OCI-LY3 (cell line): ENCODE measurements at regions not wholly inside any gene's neighbourhood (a gene's known extent, or its start where the extent isn't known, plus 50 kb on each side); places are given as distances from the start of the nearest gene placed in this dataset.
"Not testable (repeated sequence)": the region's sequence is repeated elsewhere in the genome, so short reads cannot be mapped to it uniquely, and the experiment has no call there.

Experiments used
- H2AFZ ChIP-seq: fragments of 200-600, 300-600 bp; shearing (Covaris generic); 2 replicates; pipeline ENCODE4 v1.6.0; 2014; ENCODE audit warnings: antibody characterized with exemption, low read depth, low read length
- H3K27ac ChIP-seq: fragments of 200-600, 300-600 bp; sonication (generic); 2 replicates; pipeline ENCODE4 v1.5.1; 2014; ENCODE audit warnings: mild to moderate bottlenecking, low read length, moderate library complexity, mixed read lengths
- H3K27me3 ChIP-seq: fragments of 200-600, 300-600 bp; sonication (generic); 2 replicates; pipeline ENCODE4 v1.6.1; 2014; ENCODE audit warnings: low read depth, low read length, mixed read lengths
- H3K36me3 ChIP-seq: fragments of 200-600, 300-600 bp; sonication (generic); replicated peaks from 2 replicates; pipeline ENCODE3; 2014; ENCODE audit warnings: low read depth, low read length, mixed read lengths
- H3K4me1 ChIP-seq: fragments of 300-600, 200-600 bp; sonication (generic); 2 replicates; pipeline ENCODE4 v1.6.1; 2014; ENCODE audit warnings: low read length, mixed read lengths
- H3K4me2 ChIP-seq: fragments of 200-600, 300-600 bp; sonication (generic); 2 replicates; pipeline ENCODE4 v1.6.1; 2014; ENCODE audit warnings: low read length, mixed read lengths
- H3K4me3 ChIP-seq: fragments of 300-600, 200-600 bp; sonication (generic); 2 replicates; pipeline ENCODE4 v1.5.1; 2014; ENCODE audit warnings: antibody characterized with exemption, mild to moderate bottlenecking, low read length, moderate library complexity
- H3K79me2 ChIP-seq: fragments of 300-600, 200-600 bp; shearing (Covaris generic); 2 replicates; pipeline ENCODE4 v1.6.1; 2014; ENCODE audit warnings: mild to moderate bottlenecking, low read length, mixed read lengths
- H3K9ac ChIP-seq: fragments of 300-600, 200-600 bp; shearing (Covaris generic); 2 replicates; pipeline ENCODE4 v1.6.0; 2014; ENCODE audit warnings: mild to moderate bottlenecking, low read length, moderate library complexity
- H3K9me3 ChIP-seq: fragments of 200-600, 300-600 bp; shearing (Covaris generic); 2 replicates; pipeline ENCODE4 v1.6.1; 2014; ENCODE audit warnings: low read length, mixed read lengths; ENCODE audit not compliant: insufficient read depth
- H4K20me1 ChIP-seq: fragments of 200-600, 300-600 bp; sonication (generic); 2 replicates; pipeline ENCODE4 v1.6.1; 2016; ENCODE audit warnings: low read length, mixed read lengths; ENCODE audit not compliant: insufficient read depth
- EZH2phosphoT487 ChIP-seq: fragments of 200-600 bp; shearing (Covaris generic); IDR thresholded peaks from 2 replicates; pipeline ENCODE4 v1.6.1; 2018; ENCODE audit warnings: antibody characterized with exemption, mixed run types, low read depth
- TF ChIP-seq, protein P1 (sequence below): fragments of 200-600, 300-600 bp; sonication (generic); IDR thresholded peaks from 2 replicates; pipeline ENCODE4 v1.5.1; 2014; ENCODE audit warnings: antibody characterized with exemption, low read length, low read depth

DNA sequence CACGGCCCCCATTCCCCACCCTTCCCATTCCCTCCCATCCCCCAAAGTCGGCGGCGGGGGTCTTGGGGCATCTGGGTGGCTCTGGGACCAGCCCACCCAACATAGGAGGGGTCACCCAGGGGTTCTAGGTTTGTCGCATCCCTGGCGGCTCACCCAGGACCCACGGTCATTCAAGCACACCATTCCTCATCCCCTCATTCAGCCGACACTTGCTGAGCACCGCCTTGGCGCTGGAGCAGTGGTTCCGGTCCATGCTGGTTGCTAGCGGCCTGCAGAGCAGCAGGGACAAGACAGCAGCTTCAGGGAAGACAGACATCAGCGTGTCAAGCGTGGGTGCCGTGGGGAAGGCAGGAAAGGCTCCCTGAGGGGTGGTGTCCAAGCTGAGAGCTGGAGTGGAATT is 50.5 kb upstream of the OTOS start:
- Histone ChIP-seq H3K27me3 (no peaks in the 10 kb centered on the region), H3K4me3 (no peak overlapping the region)
- no peak for TF ChIP-seq EZH2phosphoT487

DNA sequence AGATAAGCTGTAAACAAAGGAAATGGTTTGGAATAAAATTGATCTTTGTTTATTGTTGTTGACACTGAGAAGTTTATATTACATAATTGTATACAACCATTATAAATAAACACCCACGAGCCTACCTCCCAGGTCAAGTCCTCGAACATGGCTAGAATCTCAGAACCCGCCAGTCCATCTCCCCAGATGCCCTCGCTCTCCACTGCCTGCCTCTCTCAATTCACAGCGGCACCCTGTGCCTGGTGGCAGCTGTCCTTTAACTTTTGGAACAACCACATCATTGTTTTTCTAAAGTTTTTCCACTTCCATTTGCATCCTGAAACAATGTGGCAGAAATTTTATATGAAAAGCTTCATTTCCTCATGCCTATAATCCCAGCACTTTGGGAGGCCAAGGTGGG is 52.2 kb upstream of the OTOS start:
- no peak for TF ChIP-seq EZH2phosphoT487
- TF ChIP-seq, protein P1, sequence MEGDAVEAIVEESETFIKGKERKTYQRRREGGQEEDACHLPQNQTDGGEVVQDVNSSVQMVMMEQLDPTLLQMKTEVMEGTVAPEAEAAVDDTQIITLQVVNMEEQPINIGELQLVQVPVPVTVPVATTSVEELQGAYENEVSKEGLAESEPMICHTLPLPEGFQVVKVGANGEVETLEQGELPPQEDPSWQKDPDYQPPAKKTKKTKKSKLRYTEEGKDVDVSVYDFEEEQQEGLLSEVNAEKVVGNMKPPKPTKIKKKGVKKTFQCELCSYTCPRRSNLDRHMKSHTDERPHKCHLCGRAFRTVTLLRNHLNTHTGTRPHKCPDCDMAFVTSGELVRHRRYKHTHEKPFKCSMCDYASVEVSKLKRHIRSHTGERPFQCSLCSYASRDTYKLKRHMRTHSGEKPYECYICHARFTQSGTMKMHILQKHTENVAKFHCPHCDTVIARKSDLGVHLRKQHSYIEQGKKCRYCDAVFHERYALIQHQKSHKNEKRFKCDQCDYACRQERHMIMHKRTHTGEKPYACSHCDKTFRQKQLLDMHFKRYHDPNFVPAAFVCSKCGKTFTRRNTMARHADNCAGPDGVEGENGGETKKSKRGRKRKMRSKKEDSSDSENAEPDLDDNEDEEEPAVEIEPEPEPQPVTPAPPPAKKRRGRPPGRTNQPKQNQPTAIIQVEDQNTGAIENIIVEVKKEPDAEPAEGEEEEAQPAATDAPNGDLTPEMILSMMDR: no peak
- Histone ChIP-seq H2AFZ (no peak overlapping the region), H3K79me2 (no peaks in the 10 kb centered on the region), H3K4me2 (no peak overlapping the region), H3K4me1 (no peaks in the 10 kb centered on the region), H3K27ac (no peak overlapping the region), H3K27me3 (no peaks in the 10 kb centered on the region), H3K9ac (no peak overlapping the region), H3K36me3 (no peaks in the 10 kb centered on the region), H3K4me3 (no peak overlapping the region), H4K20me1 (no peaks in the 10 kb centered on the region), H3K9me3 (no peaks in the 10 kb centered on the region)

More for the DNA sequence above, 50.5 kb upstream of the OTOS start:
- Histone ChIP-seq H3K36me3 (no peaks in the 10 kb centered on the region), H4K20me1 (no peaks in the 10 kb centered on the region), H3K79me2 (no peaks in the 10 kb centered on the region), H2AFZ (no peak overlapping the region), H3K27ac (no peak overlapping the region), H3K4me1 (no peaks in the 10 kb centered on the region), H3K9ac (no peak overlapping the region), H3K4me2 (no peak overlapping the region), H3K9me3 (no peaks in the 10 kb centered on the region)

DNA sequence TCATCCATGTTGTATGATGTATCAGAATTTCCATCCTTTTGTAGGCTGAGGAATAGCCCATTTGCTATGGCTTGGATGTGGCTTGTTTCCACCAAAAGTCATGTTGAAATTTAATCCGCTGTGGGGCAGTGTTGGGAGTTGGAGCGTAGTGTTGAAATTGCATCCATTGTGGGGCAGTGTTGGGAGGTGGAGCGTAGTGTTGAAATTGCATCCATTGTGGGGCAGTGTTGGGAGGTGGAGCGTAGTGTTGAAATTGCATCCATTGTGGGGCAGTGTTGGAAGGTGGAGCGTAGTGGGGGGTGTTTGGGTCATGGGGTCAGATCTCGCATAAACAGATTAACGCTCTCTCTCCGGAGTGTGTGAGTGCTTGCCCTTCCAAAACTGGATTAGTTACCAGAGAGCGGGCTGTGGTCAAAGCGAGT is 53.9 kb upstream of the OTOS start:
- not testable (repeated sequence) for H3K27ac ChIP-seq, H2AFZ ChIP-seq, H3K4me1 ChIP-seq, H3K9ac ChIP-seq, H3K4me3 ChIP-seq, H3K36me3 ChIP-seq, H3K27me3 ChIP-seq, H3K4me2 ChIP-seq, H3K79me2 ChIP-seq, H3K9me3 ChIP-seq, H4K20me1 ChIP-seq

DNA sequence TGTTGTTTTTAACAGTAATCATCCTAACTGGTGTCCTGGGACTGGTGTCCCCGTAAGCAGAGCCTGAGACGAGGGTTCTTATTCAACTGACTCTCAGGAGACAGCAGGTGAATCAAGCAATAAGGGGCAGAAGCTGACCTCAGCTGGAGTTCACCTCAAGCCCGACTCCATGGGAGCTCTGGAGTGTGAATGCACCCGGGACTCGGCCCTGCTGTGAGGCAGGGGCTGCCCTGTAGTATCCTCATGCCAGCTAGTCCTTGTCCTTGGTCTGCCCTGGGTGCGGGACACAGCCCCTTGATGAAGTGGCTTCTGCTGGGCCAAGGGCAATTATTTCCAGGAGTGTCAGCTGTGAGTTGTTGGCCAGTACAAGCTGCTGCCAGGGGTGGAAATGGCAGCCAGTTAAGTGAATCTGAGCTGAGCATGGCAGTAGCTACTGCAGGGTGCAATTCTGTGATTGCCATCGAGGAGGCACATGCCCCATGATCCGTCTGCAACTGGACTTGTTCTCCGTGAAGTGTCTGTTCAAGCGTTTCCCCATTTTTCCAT is 54.9 kb upstream of the OTOS start:
- no peak overlapping the region for H3K27ac ChIP-seq
- no peak for TF ChIP-seq EZH2phosphoT487
- TF ChIP-seq, protein P1: no peak
- H3K4me3 ChIP-seq: no peak overlapping the region
- H3K27me3 ChIP-seq: no peaks in the 10 kb centered on the region
- H3K4me1 ChIP-seq: no peaks in the 10 kb centered on the region
- no peak overlapping the region for H2AFZ ChIP-seq
- H4K20me1 ChIP-seq: no peaks in the 10 kb centered on the region
- no peaks in the 10 kb centered on the region for H3K9me3 ChIP-seq
- H3K4me2 ChIP-seq: no peak overlapping the region
- no peaks in the 10 kb centered on the region for H3K36me3 ChIP-seq
- no peak overlapping the region for H3K9ac ChIP-seq
- no peaks in the 10 kb centered on the region for H3K79me2 ChIP-seq

DNA sequence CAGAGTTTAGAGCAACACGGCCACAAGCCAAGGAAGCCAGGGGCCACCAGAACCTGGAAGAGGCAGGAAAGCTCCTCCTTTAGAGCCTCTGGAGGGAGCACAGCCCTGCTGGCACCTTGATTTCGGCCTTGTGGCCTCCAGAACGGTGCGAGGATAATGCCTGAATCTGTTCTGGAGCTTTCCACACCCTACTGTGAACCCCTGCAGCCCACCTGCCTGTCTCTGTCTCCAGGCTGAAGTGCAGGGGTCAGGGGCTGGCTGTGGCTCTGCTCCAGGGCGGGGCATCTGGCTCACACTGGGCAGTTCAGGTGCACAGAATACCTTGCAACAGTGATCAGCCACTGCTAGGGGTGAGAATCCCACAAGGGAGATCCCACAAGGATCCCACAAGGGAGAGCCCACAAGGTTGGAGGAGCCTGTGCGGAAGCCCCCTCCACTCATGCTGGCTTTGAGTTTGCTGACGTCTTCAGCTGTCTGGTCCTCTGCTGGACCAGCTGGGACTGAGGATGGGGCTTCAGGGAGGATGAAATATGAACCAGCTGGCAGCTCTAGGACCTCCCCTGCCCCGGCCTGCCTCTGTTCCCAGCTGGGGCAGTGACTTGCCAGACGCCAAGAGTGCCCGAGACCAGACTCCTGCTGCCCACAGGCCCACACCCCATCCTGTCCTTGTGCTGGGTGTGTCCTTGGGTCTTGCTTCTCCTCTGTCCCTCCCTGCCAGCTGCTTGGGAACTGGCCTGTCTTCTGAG is 56.4 kb upstream of the OTOS start:
- no peaks in the 10 kb centered on the region for H3K27me3 ChIP-seq
- no peak overlapping the region for H2AFZ ChIP-seq
- H3K4me1 ChIP-seq: no peaks in the 10 kb centered on the region
- TF ChIP-seq EZH2phosphoT487: no peak
- TF ChIP-seq, protein P1: no peak
- no peaks in the 10 kb centered on the region for H4K20me1 ChIP-seq
- H3K9me3 ChIP-seq: no peaks in the 10 kb centered on the region
- no peak overlapping the region for H3K4me3 ChIP-seq
- no peaks in the 10 kb centered on the region for H3K36me3 ChIP-seq
- no peak overlapping the region for H3K4me2 ChIP-seq
- no peak overlapping the region for H3K27ac ChIP-seq
- H3K9ac ChIP-seq: no peak overlapping the region
- H3K79me2 ChIP-seq: no peaks in the 10 kb centered on the region
